ENCODE measurements at regions not wholly inside any gene's neighbourhood (a gene's known extent, or its start where the extent isn't known, plus 50 kb on each side); places are given as distances from the start of the nearest gene placed in this dataset.

GRCh38 chr2:234261736-234262135, 211.2 kb downstream of the SPP2 start:
- no peak overlapping the region for H2AFZ ChIP-seq (ENCODE audit: low read depth, low read length)
- H3K79me2 ChIP-seq (replicated peaks; ENCODE audit: insufficient read depth, low read length) = no peaks in the 10 kb centered on the region
- no peaks in the 10 kb centered on the region for H3K36me3 ChIP-seq (ENCODE audit: insufficient read depth, low read length)
- H3K4me2 ChIP-seq (ENCODE audit: low read length) = no peak overlapping the region
- no peak overlapping the region for H3K9ac ChIP-seq (ENCODE audit: low read length)
- H3K9me2 ChIP-seq (ENCODE audit: insufficient read depth, low read length) = no peaks in the 10 kb centered on the region
- no peaks in the 10 kb centered on the region for H3K27me3 ChIP-seq (ENCODE audit: insufficient read depth, low read depth, low read length)
- H3K4me3 ChIP-seq (ENCODE audit: low read length) = no peak overlapping the region
- H3K27ac ChIP-seq (ENCODE audit: low read length) = no peak overlapping the region
- no peaks in the 10 kb centered on the region for H3K9me3 ChIP-seq (ENCODE audit: low read length)
- H4K20me1 ChIP-seq (ENCODE audit: insufficient read depth) = no peaks in the 10 kb centered on the region
- TF ChIP-seq SMC3 (conservative IDR thresholded peaks at IDR 0.05; ENCODE audit: poor library complexity) (no peak), EP300 (conservative IDR thresholded peaks at IDR 0.05; ENCODE audit: poor library complexity, severe bottlenecking) (no peak), POLR2AphosphoS5 (IDR thresholded peaks at IDR 0.05) (no peak), MXI1 (conservative IDR thresholded peaks at IDR 0.05; ENCODE audit: poor library complexity, severe bottlenecking) (no peak), EZH2 (IDR thresholded peaks at IDR 0.05; ENCODE audit: borderline replicate concordance, insufficient read depth, low read length, poor library complexity, severe bottlenecking) (no peak), RAD21 (conservative IDR thresholded peaks at IDR 0.05) (no peak), TAF1 (IDR thresholded peaks at IDR 0.05; ENCODE audit: low read depth) (no peak), REST (IDR thresholded peaks at IDR 0.05; ENCODE audit: borderline replicate concordance) (no peak)
- TF ChIP-seq, protein P1, sequence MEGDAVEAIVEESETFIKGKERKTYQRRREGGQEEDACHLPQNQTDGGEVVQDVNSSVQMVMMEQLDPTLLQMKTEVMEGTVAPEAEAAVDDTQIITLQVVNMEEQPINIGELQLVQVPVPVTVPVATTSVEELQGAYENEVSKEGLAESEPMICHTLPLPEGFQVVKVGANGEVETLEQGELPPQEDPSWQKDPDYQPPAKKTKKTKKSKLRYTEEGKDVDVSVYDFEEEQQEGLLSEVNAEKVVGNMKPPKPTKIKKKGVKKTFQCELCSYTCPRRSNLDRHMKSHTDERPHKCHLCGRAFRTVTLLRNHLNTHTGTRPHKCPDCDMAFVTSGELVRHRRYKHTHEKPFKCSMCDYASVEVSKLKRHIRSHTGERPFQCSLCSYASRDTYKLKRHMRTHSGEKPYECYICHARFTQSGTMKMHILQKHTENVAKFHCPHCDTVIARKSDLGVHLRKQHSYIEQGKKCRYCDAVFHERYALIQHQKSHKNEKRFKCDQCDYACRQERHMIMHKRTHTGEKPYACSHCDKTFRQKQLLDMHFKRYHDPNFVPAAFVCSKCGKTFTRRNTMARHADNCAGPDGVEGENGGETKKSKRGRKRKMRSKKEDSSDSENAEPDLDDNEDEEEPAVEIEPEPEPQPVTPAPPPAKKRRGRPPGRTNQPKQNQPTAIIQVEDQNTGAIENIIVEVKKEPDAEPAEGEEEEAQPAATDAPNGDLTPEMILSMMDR (IDR thresholded peaks at IDR 0.05; ENCODE audit: poor library complexity, severe bottlenecking) = no peak
- H3F3A ChIP-seq (ENCODE audit: insufficient read depth, low read length, poor library complexity, severe bottlenecking) = no peaks in the 10 kb centered on the region

- H2AFZ ChIP-seq (ENCODE audit: low read depth, low read length) = no peak overlapping the region
- H3K36me3 ChIP-seq (ENCODE audit: insufficient read depth, low read length) = no peaks in the 10 kb centered on the region
- no peak overlapping the region for H3K27ac ChIP-seq (ENCODE audit: low read length)
- no peak overlapping the region for H3K4me2 ChIP-seq (ENCODE audit: low read length)
- no peaks in the 10 kb centered on the region for H3K79me2 ChIP-seq (replicated peaks; ENCODE audit: insufficient read depth, low read length)
- no peaks in the 10 kb centered on the region for H3K9me3 ChIP-seq (ENCODE audit: low read length)
- no peaks in the 10 kb centered on the region for H4K20me1 ChIP-seq (ENCODE audit: insufficient read depth)
- no peak overlapping the region for H3K4me3 ChIP-seq (ENCODE audit: low read length)
- H3K27me3 ChIP-seq (ENCODE audit: insufficient read depth, low read depth, low read length) = no peaks in the 10 kb centered on the region
- no peaks in the 10 kb centered on the region for H3F3A ChIP-seq (ENCODE audit: insufficient read depth, low read length, poor library complexity, severe bottlenecking)
- H3K9me2 ChIP-seq (ENCODE audit: insufficient read depth, low read length) = no peaks in the 10 kb centered on the region
- no peak for TF ChIP-seq RAD21 (conservative IDR thresholded peaks at IDR 0.05)
- no peak for TF ChIP-seq EZH2 (IDR thresholded peaks at IDR 0.05; ENCODE audit: borderline replicate concordance, insufficient read depth, low read length, poor library complexity, severe bottlenecking)
- no peak for TF ChIP-seq REST (IDR thresholded peaks at IDR 0.05; ENCODE audit: borderline replicate concordance)
- TF ChIP-seq, protein P1 (IDR thresholded peaks at IDR 0.05; ENCODE audit: poor library complexity, severe bottlenecking) = no peak
- no peak for TF ChIP-seq TAF1 (IDR thresholded peaks at IDR 0.05; ENCODE audit: low read depth)
- TF ChIP-seq POLR2AphosphoS5 (IDR thresholded peaks at IDR 0.05) = no peak
- no peak for TF ChIP-seq EP300 (conservative IDR thresholded peaks at IDR 0.05; ENCODE audit: poor library complexity, severe bottlenecking)
- no peak for TF ChIP-seq SMC3 (conservative IDR thresholded peaks at IDR 0.05; ENCODE audit: poor library complexity)
- TF ChIP-seq MXI1 (conservative IDR thresholded peaks at IDR 0.05; ENCODE audit: poor library complexity, severe bottlenecking) = no peak
- no peak overlapping the region for H3K9ac ChIP-seq (ENCODE audit: low read length)
Observed at GRCh38 chr2:234259440-234259839, 208.9 kb downstream of the SPP2 start.
